K562 (cell line): ENCODE measurements at regions not wholly inside any gene's neighbourhood (a gene's known extent, or its start where the extent isn't known, plus 50 kb on each side); places are given as distances from the start of the nearest gene placed in this dataset.

ENCODE experiments used
- CTCF ChIP-seq, 3 experiments: IDR thresholded peaks in 2 of 3; conservative IDR thresholded peaks in 1 of 3; 2 replicates each; pipeline ENCODE4 v1.5.1; 2011 to 2012; ENCODE audit warnings: low read length in 3 of 3, mild to moderate bottlenecking in 3 of 3, control low read depth in 2 of 3, improper control_type of control experiment in 1 of 3, inconsistent platforms in 1 of 3, low read depth in 1 of 3, mixed read lengths in 1 of 3, moderate library complexity in 1 of 3; ENCODE audit not compliant: insufficient read depth in 2 of 3
- ELF4 ChIP-seq: fragments of 450-650 bp; formaldehyde crosslinking; IDR thresholded peaks from 2 replicates; pipeline ENCODE4 v1.4.0; 2022; ENCODE audit warnings: missing genetic modification characterization
- EZH2 ChIP-seq: IDR thresholded peaks from 2 replicates; pipeline ENCODE4 v1.6.1; 2012; ENCODE audit warnings: low read depth, mild to moderate bottlenecking, inconsistent platforms, low read length, borderline replicate concordance
- HCFC1 ChIP-seq: IDR thresholded peaks from 2 replicates; pipeline ENCODE4 v1.6.1; 2012; ENCODE audit warnings: low read depth, low read length, improper control_type of control experiment
- KAT8 ChIP-seq: fragments of 450-650 bp; IDR thresholded peaks from 2 replicates; pipeline ENCODE4 v1.6.1; 2016; ENCODE audit warnings: low read depth, mild to moderate bottlenecking
- POLR2A ChIP-seq: fragments of 450-650 bp; conservative IDR thresholded peaks from 2 replicates; pipeline ENCODE4 v1.6.1; 2016
- POLR2AphosphoS2 ChIP-seq: IDR thresholded peaks from 2 replicates; pipeline ENCODE4 v1.6.1; 2012; ENCODE audit warnings: low read length, improper control_type of control experiment
- SPI1 ChIP-seq: IDR thresholded peaks from 2 replicates; pipeline ENCODE4 v1.6.1; 2011; ENCODE audit warnings: low read depth, low read length, control low read depth, borderline replicate concordance
- TFAM ChIP-seq: fragments of 250-450 bp; sonication (Bioruptor Pico); conservative IDR thresholded peaks from 2 replicates; pipeline ENCODE4 v1.5.0; 2021; ENCODE audit warnings: mild to moderate bottlenecking, moderate library complexity

- TF ChIP-seq HCFC1 (no peak), KAT8 (no peak), POLR2A (no peak), EZH2 (no peak), TFAM (CRISPR knock-in tag) (no peak), SPI1 (no peak), CTCF (IDR thresholded peaks at IDR 0.05 in 2 of 3, conservative IDR thresholded peaks at IDR 0.05 in 1 of 3; ENCODE audit: insufficient read depth in 2 of 3, low read depth in 1 of 3, low read length in 3 of 3) (no peak), ELF4 (CRISPR knock-in tag) (no peak), POLR2AphosphoS2 (no peak)
Observed at GRCh38 chr2:12331698-12332097, 385.0 kb upstream of the TRIB2 start.
